HCT116 (cell line): ENCODE measurements at regions not wholly inside any gene's neighbourhood (a gene's known extent, or its start where the extent isn't known, plus 50 kb on each side); places are given as distances from the start of the nearest gene placed in this dataset.

Experiments used
- ATAC-seq: fragments of 200-7000 bp; cut with Tn5 transposase; 2 replicates; pipeline ENCODE4 v1.9.1; 2020; ENCODE audit warnings: mild to moderate bottlenecking, moderate library complexity
- BruUV-seq: library from RNA; stranded (reverse); fragments of 400-500 nt; replicated peaks from 2 replicates; lab custom pipeline; 2021; lab: Mats Ljungman, UMichigan
- CTCF ChIA-PET: fragments of 300-600 bp; sonication (Branson Sonifier 250); formaldehyde crosslinking; loops from one replicate; lab custom pipeline; 2021; ENCODE audit warnings: antibody characterized with exemption; lab: Charles Lee
- POLR2A ChIA-PET: fragments of 300-600, 350-600 bp; sonication (Branson Sonifier 250); formaldehyde crosslinking; loops from one replicate; lab custom pipeline; 2021; ENCODE audit warnings: antibody characterized with exemption; lab: Charles Lee
- RAD21 ChIA-PET, 2 experiments: fragments of 300-600 bp; sonication (Branson Sonifier 250); formaldehyde crosslinking; loops; one replicate each; lab custom pipeline; 2023; ENCODE audit warnings: low total read pairs in 2 of 2; ENCODE audit not compliant: uncharacterized antibody in 2 of 2, unreplicated experiment in 2 of 2, low non-redundant PET in 1 of 2; lab: Charles Lee
- DNase-seq: peaks from one replicate; pipeline ENCODE4 v3.0.0-alpha.2; 2010; ENCODE audit warnings: low read depth, low spot score
- H2AFZ ChIP-seq: fragments of 200-600 bp; shearing (Covaris generic), sonication (generic); 2 replicates; pipeline ENCODE4 v1.6.1; 2017; ENCODE audit warnings: low read depth, mixed run types, mixed read lengths, antibody characterized with exemption, low read length; ENCODE audit not compliant: poor library complexity, severe bottlenecking
- H3K27ac ChIP-seq: 2 replicates; pipeline ENCODE4 v1.5.1; 2012; ENCODE audit warnings: low read depth, low read length
- H3K27me3 ChIP-seq: fragments of 200-600 bp; sonication (generic); 2 replicates; pipeline ENCODE4 v1.6.1; 2016; ENCODE audit warnings: mixed run types, low read length, mixed read lengths; ENCODE audit not compliant: insufficient read depth
- H3K36me3 ChIP-seq, 2 experiments: fragments of 200-500 bp in 1 of 2; fragments of 200-600 bp in 1 of 2; sonication (Bioruptor generic) in 1 of 2; sonication (generic) in 1 of 2; 2 replicates each; pipeline versions ENCODE4 v1.5.1 to v1.6.1; 2014 to 2016; ENCODE audit warnings: low read length in 2 of 2, inconsistent platforms in 1 of 2, mixed read lengths in 1 of 2, mixed run types in 1 of 2; ENCODE audit not compliant: insufficient read depth in 2 of 2, control insufficient read depth in 1 of 2
- H3K4me1 ChIP-seq, 2 experiments: fragments of 200-600 bp in 1 of 2; sonication (generic) in 1 of 2; 2 replicates each; pipeline versions ENCODE4 v1.5.1 to v1.6.1; 2012 to 2017; ENCODE audit warnings: low read length in 2 of 2, inconsistent platforms in 1 of 2, mild to moderate bottlenecking in 1 of 2, mixed read lengths in 1 of 2, mixed run types in 1 of 2, moderate library complexity in 1 of 2; ENCODE audit not compliant: insufficient read depth in 2 of 2, control insufficient read depth in 1 of 2
- H3K4me2 ChIP-seq: fragments of 200-600 bp; sonication (generic); 2 replicates; pipeline ENCODE4 v1.6.1; 2017; ENCODE audit warnings: mixed run types, low read length, mixed read lengths
- H3K4me3 ChIP-seq, 2 experiments: fragments of 200-600 bp in 1 of 2; sonication (generic) in 1 of 2; replicated peaks in 1 of 2; 2 replicates each; pipeline ENCODE4 v1.5.1; 2011 to 2016; ENCODE audit warnings: low read length in 2 of 2, control low read depth in 1 of 2, low read depth in 1 of 2, mild to moderate bottlenecking in 1 of 2, mixed read lengths in 1 of 2, mixed run types in 1 of 2
- H3K79me2 ChIP-seq: fragments of 200-600 bp; sonication (generic); 2 replicates; pipeline ENCODE4 v1.6.1; 2017; ENCODE audit warnings: mild to moderate bottlenecking, mixed run types, low read length, moderate library complexity, mixed read lengths; ENCODE audit not compliant: insufficient read depth
- H3K9ac ChIP-seq: fragments of 200-600 bp; sonication (generic); 2 replicates; pipeline ENCODE4 v1.6.1; 2016; ENCODE audit warnings: low read length, mixed read lengths
- H3K9me2 ChIP-seq: fragments of 200-600 bp; sonication (generic), shearing (Covaris generic); 2 replicates; pipeline ENCODE4 v1.6.1; 2017; ENCODE audit warnings: mixed run types, mild to moderate bottlenecking, moderate library complexity; ENCODE audit not compliant: insufficient read depth
- H3K9me3 ChIP-seq, 2 experiments: fragments of 200-500 bp in 1 of 2; fragments of 200-600 bp in 1 of 2; sonication (Bioruptor generic) in 1 of 2; sonication (generic) in 1 of 2; 2 replicates each; pipeline ENCODE4 v1.6.1; 2014 to 2017; ENCODE audit warnings: low read length in 2 of 2, mixed read lengths in 2 of 2, inconsistent platforms in 1 of 2, low read depth in 1 of 2, mild to moderate bottlenecking in 1 of 2, mixed run types in 1 of 2, moderate library complexity in 1 of 2; ENCODE audit not compliant: control insufficient read depth in 1 of 2, insufficient read depth in 1 of 2
- H4K20me1 ChIP-seq: fragments of 200-600 bp; sonication (generic), shearing (Covaris generic); 2 replicates; pipeline ENCODE4 v1.6.1; 2017; ENCODE audit warnings: mixed run types, mild to moderate bottlenecking, moderate library complexity; ENCODE audit not compliant: insufficient read depth
- ELF1 ChIP-seq: IDR thresholded peaks from 2 replicates; pipeline ENCODE4 v1.6.1; 2012; ENCODE audit warnings: low read depth, borderline replicate concordance
- SIN3A ChIP-seq: IDR thresholded peaks from 2 replicates; pipeline ENCODE4 v1.6.1; 2012; ENCODE audit warnings: low read depth
- TCF7L2 ChIP-seq: IDR thresholded peaks from 2 replicates; pipeline ENCODE4 v1.7.0; 2011; ENCODE audit warnings: borderline replicate concordance, inconsistent platforms; ENCODE audit not compliant: insufficient read depth, insufficient read length; ENCODE audit errors: extremely low read depth
- ZFX ChIP-seq: fragments of 450-650 bp; IDR thresholded peaks from 2 replicates; pipeline ENCODE4 v1.6.1; 2017
- intact Hi-C: fragments of 100-400 bp; cut with micrococcal nuclease; formaldehyde crosslinking; loops from 2 replicates; pipeline ENCODE4 v1.10.0; 2022
- TF ChIP-seq, protein P1 (sequence below): IDR thresholded peaks from 2 replicates; pipeline ENCODE4 v1.6.1; 2011; ENCODE audit warnings: mild to moderate bottlenecking, low read length, moderate library complexity; ENCODE audit not compliant: insufficient replicate concordance; ENCODE audit errors: extremely low read depth
- TF ChIP-seq, protein P2 (sequence below): IDR thresholded peaks from 2 replicates; pipeline ENCODE4 v1.6.1; 2012

DNA sequence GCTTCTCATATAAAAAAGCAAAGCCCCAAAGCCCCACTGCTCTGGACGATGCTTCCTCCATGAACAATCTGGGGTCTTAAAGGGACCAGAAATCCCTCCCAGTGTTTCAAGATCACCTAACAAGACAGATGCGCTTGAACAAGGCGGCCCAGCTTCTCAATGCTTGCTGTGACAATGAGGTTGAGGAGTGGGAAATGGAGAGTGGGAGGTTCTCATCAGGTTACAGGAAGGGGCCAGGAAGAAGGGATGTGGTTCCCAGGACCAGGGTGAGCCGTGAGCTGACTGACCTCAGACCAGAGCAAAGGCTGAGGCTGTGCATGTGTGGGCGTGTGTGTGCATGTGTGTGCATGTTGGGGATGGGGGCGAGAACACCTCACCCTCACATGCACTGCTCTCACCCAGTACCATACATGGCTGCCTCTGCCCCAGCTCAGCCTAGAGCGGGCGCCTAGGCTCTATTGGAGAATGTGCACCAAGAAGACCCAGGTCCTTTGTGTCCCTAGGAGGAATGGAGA, 220.8 kb upstream of the GPR26 start (continued):
- TF ChIP-seq, protein P1, sequence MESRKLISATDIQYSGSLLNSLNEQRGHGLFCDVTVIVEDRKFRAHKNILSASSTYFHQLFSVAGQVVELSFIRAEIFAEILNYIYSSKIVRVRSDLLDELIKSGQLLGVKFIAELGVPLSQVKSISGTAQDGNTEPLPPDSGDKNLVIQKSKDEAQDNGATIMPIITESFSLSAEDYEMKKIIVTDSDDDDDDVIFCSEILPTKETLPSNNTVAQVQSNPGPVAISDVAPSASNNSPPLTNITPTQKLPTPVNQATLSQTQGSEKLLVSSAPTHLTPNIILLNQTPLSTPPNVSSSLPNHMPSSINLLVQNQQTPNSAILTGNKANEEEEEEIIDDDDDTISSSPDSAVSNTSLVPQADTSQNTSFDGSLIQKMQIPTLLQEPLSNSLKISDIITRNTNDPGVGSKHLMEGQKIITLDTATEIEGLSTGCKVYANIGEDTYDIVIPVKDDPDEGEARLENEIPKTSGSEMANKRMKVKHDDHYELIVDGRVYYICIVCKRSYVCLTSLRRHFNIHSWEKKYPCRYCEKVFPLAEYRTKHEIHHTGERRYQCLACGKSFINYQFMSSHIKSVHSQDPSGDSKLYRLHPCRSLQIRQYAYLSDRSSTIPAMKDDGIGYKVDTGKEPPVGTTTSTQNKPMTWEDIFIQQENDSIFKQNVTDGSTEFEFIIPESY: no peak
- TF ChIP-seq ZFX: no peak
- TF ChIP-seq SIN3A: no peak
- no peak for TF ChIP-seq ELF1
- TF ChIP-seq, protein P2, sequence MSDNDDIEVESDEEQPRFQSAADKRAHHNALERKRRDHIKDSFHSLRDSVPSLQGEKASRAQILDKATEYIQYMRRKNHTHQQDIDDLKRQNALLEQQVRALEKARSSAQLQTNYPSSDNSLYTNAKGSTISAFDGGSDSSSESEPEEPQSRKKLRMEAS: no peak
- TF ChIP-seq TCF7L2: no peak
- TF ChIP-seq, all 23 proteins: peak for 0

DNA sequence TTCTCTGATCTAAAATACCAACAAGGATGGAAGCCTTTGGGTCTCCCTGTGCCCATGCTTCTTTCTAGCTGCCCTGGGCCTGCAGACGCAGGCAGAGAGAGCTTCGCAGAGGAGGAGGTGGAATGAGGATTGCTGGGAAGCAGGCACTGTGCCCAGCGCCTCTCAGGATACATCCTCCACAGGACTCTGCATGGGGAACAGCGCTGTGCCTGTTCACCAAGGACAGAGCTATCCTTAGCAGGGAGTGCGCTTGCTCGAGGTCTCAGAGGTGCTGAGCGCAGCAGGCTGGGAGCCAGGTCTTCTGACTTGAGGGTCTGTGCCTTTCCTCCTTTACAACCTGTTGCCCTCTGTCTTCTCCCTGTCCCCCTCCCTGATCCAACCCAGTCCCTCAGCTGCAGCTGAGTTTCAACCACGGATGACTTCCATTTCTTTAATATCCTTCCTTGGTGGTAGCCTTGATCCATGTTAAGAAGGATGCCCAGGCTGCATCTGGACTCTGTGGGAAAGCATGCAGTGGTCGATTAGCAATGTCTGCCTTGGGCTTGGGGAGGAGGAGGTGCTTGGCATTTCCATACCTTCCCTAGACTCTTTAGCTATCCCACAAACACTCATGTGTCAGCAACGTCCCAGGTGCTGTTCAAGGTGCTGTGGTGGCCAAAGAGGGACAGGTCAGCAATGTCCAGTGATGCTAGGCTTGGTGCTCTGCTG, 219.6 kb upstream of the GPR26 start:
- no peak overlapping the region for H3K9ac ChIP-seq
- H3K4me1 ChIP-seq: no peaks in the 10 kb centered on the region
- POLR2A ChIA-PET: no interaction called here
- ATAC-seq: 0 out of 2 replicates have a peak, but pooled peaks have one; percentile 9
- CTCF ChIA-PET: no interaction called here
- no peaks in the 10 kb centered on the region for H3K9me3 ChIP-seq
- H3K79me2 ChIP-seq: no peaks in the 10 kb centered on the region
- H3K4me3 ChIP-seq: no peak overlapping the region
- H4K20me1 ChIP-seq: no peaks in the 10 kb centered on the region
- BruUV-seq: no TSS peak
- no peak for DNase-seq
- RAD21 ChIA-PET: no interaction called here
- no peak for TF ChIP-seq ZFX
- H3K9me2 ChIP-seq: no peaks in the 10 kb centered on the region
- intact Hi-C loops: no loop called here
- no peaks in the 10 kb centered on the region for H3K36me3 ChIP-seq
- no peak overlapping the region for H2AFZ ChIP-seq
- H3K4me2 ChIP-seq: no peak overlapping the region
- H3K27ac ChIP-seq: no peak overlapping the region
- no peaks in the 10 kb centered on the region for H3K27me3 ChIP-seq
